HFF-Myc (cell line): ENCODE measurements at regions not wholly inside any gene's neighbourhood (a gene's known extent, or its start where the extent isn't known, plus 50 kb on each side); places are given as distances from the start of the nearest gene placed in this dataset.

Source experiments
- DNase-seq: peaks from one replicate; pipeline ENCODE4 v3.0.0-alpha.2; 2011; ENCODE audit warnings: low read depth; ENCODE audit errors: extremely low read depth
- H3K4me3 ChIP-seq: replicated peaks from 2 replicates; pipeline ENCODE4 v1.5.1; 2011; ENCODE audit warnings: low read depth, mild to moderate bottlenecking, control low read depth, low read length
- TF ChIP-seq, protein P1 (sequence below): IDR thresholded peaks from 2 replicates; pipeline ENCODE4 v1.5.1; 2012; ENCODE audit warnings: mild to moderate bottlenecking, low read depth, low read length, control low read depth; ENCODE audit errors: missing control alignments

DNA sequence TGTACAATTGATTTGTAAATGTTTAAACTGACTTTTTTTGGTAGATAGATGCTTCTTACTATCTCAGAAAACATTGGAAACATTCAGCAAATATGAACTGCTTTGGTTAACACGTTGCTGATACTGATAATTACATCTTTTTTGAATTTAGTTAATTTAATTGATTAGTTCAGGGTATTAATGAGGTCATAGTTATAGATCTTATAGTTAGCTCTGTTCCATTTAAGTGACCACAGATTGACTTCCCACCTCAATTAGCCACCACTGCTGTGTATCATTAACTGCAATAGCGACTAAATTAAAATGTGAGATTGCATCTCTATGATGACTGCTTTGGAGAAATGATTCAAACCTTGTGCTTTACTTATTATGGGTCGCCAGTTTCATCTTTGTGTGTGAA, 407.1 kb upstream of the EDIL3 start:
- DNase-seq: no peak
- TF ChIP-seq, protein P1, sequence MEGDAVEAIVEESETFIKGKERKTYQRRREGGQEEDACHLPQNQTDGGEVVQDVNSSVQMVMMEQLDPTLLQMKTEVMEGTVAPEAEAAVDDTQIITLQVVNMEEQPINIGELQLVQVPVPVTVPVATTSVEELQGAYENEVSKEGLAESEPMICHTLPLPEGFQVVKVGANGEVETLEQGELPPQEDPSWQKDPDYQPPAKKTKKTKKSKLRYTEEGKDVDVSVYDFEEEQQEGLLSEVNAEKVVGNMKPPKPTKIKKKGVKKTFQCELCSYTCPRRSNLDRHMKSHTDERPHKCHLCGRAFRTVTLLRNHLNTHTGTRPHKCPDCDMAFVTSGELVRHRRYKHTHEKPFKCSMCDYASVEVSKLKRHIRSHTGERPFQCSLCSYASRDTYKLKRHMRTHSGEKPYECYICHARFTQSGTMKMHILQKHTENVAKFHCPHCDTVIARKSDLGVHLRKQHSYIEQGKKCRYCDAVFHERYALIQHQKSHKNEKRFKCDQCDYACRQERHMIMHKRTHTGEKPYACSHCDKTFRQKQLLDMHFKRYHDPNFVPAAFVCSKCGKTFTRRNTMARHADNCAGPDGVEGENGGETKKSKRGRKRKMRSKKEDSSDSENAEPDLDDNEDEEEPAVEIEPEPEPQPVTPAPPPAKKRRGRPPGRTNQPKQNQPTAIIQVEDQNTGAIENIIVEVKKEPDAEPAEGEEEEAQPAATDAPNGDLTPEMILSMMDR: no peak
- H3K4me3 ChIP-seq: no peak overlapping the region

DNA sequence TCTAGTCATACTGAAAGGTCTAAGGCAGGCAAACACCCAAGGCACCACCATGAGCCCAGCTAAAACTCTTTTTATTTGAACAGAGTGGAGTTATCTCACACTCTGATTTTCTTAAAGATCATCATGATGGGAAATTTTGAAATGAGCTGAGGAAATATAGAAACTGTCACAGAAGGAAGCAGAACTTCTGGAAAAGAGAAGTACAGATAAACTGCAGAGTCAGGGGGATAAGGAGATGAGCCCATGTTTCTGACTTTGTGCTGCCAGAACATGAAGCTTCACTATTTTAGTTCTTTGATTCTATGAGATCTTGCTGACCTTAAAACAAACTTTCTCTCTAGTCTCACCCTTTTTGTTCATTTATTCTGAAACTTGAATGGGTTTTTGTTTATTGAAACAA, 406.5 kb upstream of the EDIL3 start:
- TF ChIP-seq, protein P1: no peak
- no peak for DNase-seq
- no peak overlapping the region for H3K4me3 ChIP-seq

DNA sequence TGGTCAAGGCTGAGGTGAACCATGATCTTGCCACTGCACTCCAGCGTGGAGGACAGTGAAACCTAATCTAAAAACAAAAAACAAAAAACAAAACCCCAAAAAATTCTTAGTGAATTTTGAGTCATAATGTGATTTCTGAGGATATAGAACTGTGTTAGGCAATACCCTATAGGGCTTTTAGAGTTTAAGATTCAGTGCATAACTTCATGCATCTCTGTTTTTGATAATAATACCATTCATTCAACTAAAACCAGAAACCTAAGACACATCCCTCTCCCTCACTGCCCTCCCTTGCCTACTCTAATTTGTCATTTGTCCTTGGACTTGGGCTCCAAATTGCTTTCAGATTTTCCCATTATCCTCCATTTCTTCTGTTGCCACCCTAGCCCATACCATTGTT, 405.7 kb upstream of the EDIL3 start:
- H3K4me3 ChIP-seq: no peak overlapping the region
- TF ChIP-seq, protein P1: no peak
- DNase-seq: no peak

DNA sequence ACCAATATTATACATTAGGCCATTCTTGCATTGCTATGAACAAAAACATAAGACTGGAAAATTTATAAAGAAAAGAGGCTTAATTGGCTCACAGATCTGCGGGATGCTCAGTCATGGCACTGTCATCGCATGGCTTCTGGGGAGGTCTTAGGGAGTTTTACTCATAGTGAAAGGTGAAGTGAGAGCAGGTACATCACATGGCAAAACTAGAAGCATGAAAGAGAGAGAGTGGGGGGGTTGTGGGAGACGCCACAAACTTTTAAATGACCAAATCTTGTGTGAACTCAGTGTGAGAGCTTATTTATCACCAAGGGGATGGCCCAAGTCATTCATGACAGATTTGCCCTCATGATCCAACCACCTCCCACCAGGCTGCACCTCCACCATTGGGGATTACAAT, 398.3 kb upstream of the EDIL3 start:
- DNase-seq: no peak
- H3K4me3 ChIP-seq: no peak overlapping the region
- TF ChIP-seq, protein P1: no peak

DNA sequence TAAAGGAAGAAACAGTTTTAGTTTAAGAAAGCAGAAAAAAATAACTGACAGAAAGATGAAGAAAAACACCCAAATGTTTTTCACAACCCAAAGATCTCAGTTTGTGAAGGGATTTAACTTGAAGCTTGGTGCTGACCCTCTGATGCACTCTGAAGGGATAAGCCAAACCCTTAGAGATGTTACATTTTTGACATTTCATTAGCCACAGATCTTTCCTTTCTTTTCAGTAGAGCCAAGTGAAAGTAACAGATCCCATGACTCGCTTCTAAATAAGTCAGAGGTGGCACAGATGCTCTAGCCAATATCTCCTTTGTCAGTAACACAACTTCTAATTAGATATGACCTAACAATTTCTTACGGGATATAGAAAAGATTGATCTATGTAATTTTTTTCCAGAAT, 394.5 kb upstream of the EDIL3 start:
- TF ChIP-seq, protein P1: no peak
- H3K4me3 ChIP-seq: no peak overlapping the region
- DNase-seq: no peak

DNA sequence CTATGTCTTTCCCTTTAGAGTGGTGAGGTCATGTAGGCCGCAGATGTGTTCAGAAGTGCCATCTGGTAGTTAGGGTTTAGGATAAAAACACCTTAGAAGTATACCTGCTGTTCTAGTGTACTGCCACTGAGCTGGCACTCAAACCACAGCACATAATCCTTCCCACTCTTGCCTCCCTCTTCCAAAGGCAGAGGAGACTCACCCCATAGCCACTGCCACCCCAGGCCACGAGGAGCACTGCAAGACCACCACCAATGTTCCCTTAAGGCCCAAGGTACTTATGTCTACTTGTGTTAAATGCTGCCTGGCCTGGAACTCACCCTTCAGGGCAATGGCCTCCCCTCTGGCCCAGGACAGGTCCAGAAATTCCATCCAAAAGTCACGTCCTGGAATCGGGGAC, 379.5 kb upstream of the EDIL3 start:
- no peak for DNase-seq
- TF ChIP-seq, protein P1: no peak
- no peak overlapping the region for H3K4me3 ChIP-seq

DNA sequence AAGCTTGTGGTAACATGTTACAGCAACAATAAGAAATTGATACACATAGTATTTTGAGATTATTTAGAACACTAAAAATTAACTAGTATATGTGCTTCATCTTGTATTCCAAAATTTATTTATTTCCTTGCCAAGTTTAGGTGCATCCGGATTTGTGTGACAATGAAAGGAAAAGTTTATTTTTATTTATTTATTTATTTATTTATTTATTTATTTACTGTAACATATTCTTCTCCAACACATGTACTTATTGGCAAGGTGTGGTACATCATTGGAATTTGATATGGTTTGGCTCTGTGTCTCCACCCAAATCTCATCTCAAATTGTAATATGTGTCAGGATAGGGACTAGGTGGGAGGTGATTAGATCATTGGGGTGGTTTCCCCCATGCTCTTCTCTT, 373.3 kb upstream of the EDIL3 start:
- no peak for DNase-seq
- TF ChIP-seq, protein P1: no peak
- H3K4me3 ChIP-seq: no peak overlapping the region
